A673 (cell line): ENCODE measurements at regions not wholly inside any gene's neighbourhood (a gene's known extent, or its start where the extent isn't known, plus 50 kb on each side); places are given as distances from the start of the nearest gene placed in this dataset.
"Not testable (repeated sequence)": the region's sequence is repeated elsewhere in the genome, so short reads cannot be mapped to it uniquely, and the experiment has no call there.

Source experiments
- BruUV-seq: library from RNA; stranded (reverse); fragments of 400-500 nt; replicated peaks from 2 replicates; lab custom pipeline; 2021; lab: Mats Ljungman, UMichigan
- CTCF ChIA-PET: fragments of 300-600 bp; sonication (Branson Sonifier 250); formaldehyde crosslinking; loops from one replicate; lab custom pipeline; 2022; ENCODE audit warnings: antibody characterized with exemption; lab: Charles Lee
- POLR2A ChIA-PET: fragments of 300-600 bp; sonication (Branson Sonifier 250); formaldehyde crosslinking; loops from one replicate; lab custom pipeline; 2022; ENCODE audit warnings: antibody characterized with exemption; ENCODE audit not compliant: low non-redundant PET; lab: Charles Lee
- DNase-seq: peaks from one replicate; pipeline ENCODE4 v3.0.0-alpha.2; 2015; ENCODE audit warnings: low spot score
- H3K27ac ChIP-seq: fragments of 200-600 bp; sonication (generic); 2 replicates; pipeline ENCODE4 v1.5.1; 2016; ENCODE audit warnings: mixed run types, low read depth, mild to moderate bottlenecking, mixed read lengths, antibody characterized with exemption, low read length; ENCODE audit not compliant: poor library complexity, severe bottlenecking
- H3K27me3 ChIP-seq: fragments of 200-600 bp; sonication (generic); replicated peaks from 2 replicates; pipeline ENCODE4 v1.6.1; 2017; ENCODE audit warnings: mixed run types, low read depth, mild to moderate bottlenecking, mixed read lengths, antibody characterized with exemption, low read length; ENCODE audit not compliant: insufficient read depth, poor library complexity
- H3K36me3 ChIP-seq: fragments of 200-600 bp; sonication (generic); 2 replicates; pipeline ENCODE4 v1.6.1; 2016; ENCODE audit warnings: mixed run types, mild to moderate bottlenecking, mixed read lengths, antibody characterized with exemption, low read length; ENCODE audit not compliant: insufficient read depth, poor library complexity, severe bottlenecking
- H3K4me1 ChIP-seq: fragments of 200-600 bp; sonication (generic); 2 replicates; pipeline ENCODE4 v1.6.1; 2017; ENCODE audit warnings: mixed run types, mild to moderate bottlenecking, mixed read lengths, antibody characterized with exemption, low read length; ENCODE audit not compliant: insufficient read depth, poor library complexity, severe bottlenecking
- H3K4me3 ChIP-seq: fragments of 200-600 bp; sonication (generic); 2 replicates; pipeline ENCODE4 v1.5.1; 2016; ENCODE audit warnings: low read depth, mixed run types, mild to moderate bottlenecking, mixed read lengths, low read length; ENCODE audit not compliant: poor library complexity, severe bottlenecking
- H3K9me3 ChIP-seq: fragments of 200-600 bp; sonication (generic); 2 replicates; pipeline ENCODE4 v1.6.1; 2016; ENCODE audit warnings: mixed run types, low read depth, mild to moderate bottlenecking, mixed read lengths, antibody characterized with exemption, low read length; ENCODE audit not compliant: poor library complexity, severe bottlenecking
- CTCF ChIP-seq: fragments of 300-800, 200-600 bp; sonication (generic); conservative IDR thresholded peaks from 2 replicates; pipeline ENCODE4 v1.5.1; 2017; ENCODE audit warnings: low read depth, mild to moderate bottlenecking, antibody characterized with exemption, low read length, moderate library complexity, mixed read lengths
- EZH2 ChIP-seq: fragments of 200-600 bp; sonication (generic); IDR thresholded peaks from 2 replicates; pipeline ENCODE4 v1.6.1; 2017; ENCODE audit warnings: borderline replicate concordance, low read depth, mild to moderate bottlenecking, mixed read lengths, antibody characterized with exemption, low read length; ENCODE audit not compliant: poor library complexity, severe bottlenecking
- intact Hi-C: fragments of 100-400 bp; cut with micrococcal nuclease; formaldehyde crosslinking; loops from one replicate; pipeline ENCODE4 v1.10.0; 2022; ENCODE audit not compliant: unreplicated experiment

- H3K27ac ChIP-seq, result no peak overlapping the region
- H3K4me3 ChIP-seq, result no peak overlapping the region
- CTCF ChIA-PET, result no interaction called here
- POLR2A ChIA-PET, result no interaction called here
- no peaks in the 10 kb centered on the region for H3K9me3 ChIP-seq
- intact Hi-C loops, result no loop called here
- H3K27me3 ChIP-seq, result peaks cover 6% of the 10 kb centered on the region
- H3K36me3 ChIP-seq, result no peaks in the 10 kb centered on the region
- TF ChIP-seq CTCF (no peak), EZH2 (no peak)
- no peaks in the 10 kb centered on the region for H3K4me1 ChIP-seq
- no TSS peak for BruUV-seq
- DNase-seq, result no peak
These were observed 96.9 kb upstream of the PMCH start for GRCh38 chr12:102294568-102294967.

- H3K4me3 ChIP-seq, H3K4me1 ChIP-seq, BruUV-seq, POLR2A ChIA-PET, DNase-seq, intact Hi-C loops, H3K9me3 ChIP-seq, H3K27me3 ChIP-seq, H3K36me3 ChIP-seq, H3K27ac ChIP-seq, CTCF ChIA-PET: not testable (repeated sequence)
These were observed 94.1 kb upstream of the PMCH start for GRCh38 chr12:102291498-102292440.

GRCh38 chr12:102289702-102290101, 92.1 kb upstream of the PMCH start:
- H3K4me1 ChIP-seq, H3K4me3 ChIP-seq, DNase-seq, BruUV-seq, H3K27ac ChIP-seq, H3K27me3 ChIP-seq, POLR2A ChIA-PET, CTCF ChIA-PET, H3K9me3 ChIP-seq, intact Hi-C loops, H3K36me3 ChIP-seq: not testable (repeated sequence)

- no peaks in the 10 kb centered on the region for H3K27me3 ChIP-seq
- H3K9me3 ChIP-seq, result no peaks in the 10 kb centered on the region
- no peaks in the 10 kb centered on the region for H3K36me3 ChIP-seq
- ChIA-PET CTCF (no interaction called here), POLR2A (no interaction called here)
- H3K4me3 ChIP-seq, result no peak overlapping the region
- intact Hi-C loops, result no loop called here
- BruUV-seq, result no TSS peak
- DNase-seq, result no peak
- no peak for TF ChIP-seq EZH2
- no peak for TF ChIP-seq CTCF
- H3K27ac ChIP-seq, result no peak overlapping the region
- H3K4me1 ChIP-seq, result no peaks in the 10 kb centered on the region
These were observed 83.6 kb upstream of the PMCH start for GRCh38 chr12:102281231-102281630.

GRCh38 chr12:102255687-102256086, 58.1 kb upstream of the PMCH start:
- H3K27me3 ChIP-seq, result peaks cover 24% of the 10 kb centered on the region
- H3K9me3 ChIP-seq, H3K27ac ChIP-seq, POLR2A ChIA-PET, BruUV-seq, intact Hi-C loops, H3K4me1 ChIP-seq, DNase-seq, H3K4me3 ChIP-seq, CTCF ChIA-PET, H3K36me3 ChIP-seq: not testable (repeated sequence)

GRCh38 chr12:102251005-102251404, 53.4 kb upstream of the PMCH start:
- intact Hi-C loops, H3K27ac ChIP-seq, H3K9me3 ChIP-seq, H3K4me1 ChIP-seq, H3K4me3 ChIP-seq, BruUV-seq, DNase-seq, POLR2A ChIA-PET, H3K36me3 ChIP-seq, CTCF ChIA-PET: not testable (repeated sequence)
- peaks cover 10% of the 10 kb centered on the region for H3K27me3 ChIP-seq
